Activated CD4-positive, alpha-beta T cell treated with anti-CD3 and anti-CD28 coated beads for 24 hours (primary cell): ENCODE measurements at regions not wholly inside any gene's neighbourhood (a gene's known extent, or its start where the extent isn't known, plus 50 kb on each side); places are given as distances from the start of the nearest gene placed in this dataset.

Source experiments
- DNase-seq, 2 donors: peaks; one replicate each; pipeline ENCODE4 v3.0.0-alpha.2; 2020; ENCODE audit warnings: low read depth in 2 of 2

- no peak for DNase-seq
Measured at GRCh38 chr18:46407486-46408166, 249.4 kb downstream of the LOXHD1 start.

- DNase-seq, result no peak
Measured at GRCh38 chr18:46408334-46408987, 248.6 kb downstream of the LOXHD1 start.

GRCh38 chr18:46411191-46411828, 245.7 kb downstream of the LOXHD1 start:
- DNase-seq, result no peak

GRCh38 chr18:46411867-46412690, 244.9 kb downstream of the LOXHD1 start:
- DNase-seq, result no peak

- no peak for DNase-seq
Measured at GRCh38 chr18:46412916-46413315, 244.1 kb downstream of the LOXHD1 start.

GRCh38 chr18:46413684-46414083, 243.3 kb downstream of the LOXHD1 start:
- no peak for DNase-seq

- DNase-seq, result no peak
Measured at GRCh38 chr18:46414863-46415262, 242.2 kb downstream of the LOXHD1 start.

GRCh38 chr18:46415532-46416252, 241.3 kb downstream of the LOXHD1 start:
- no peak for DNase-seq

- DNase-seq, result no peak
Measured at GRCh38 chr18:46416706-46417638, 240.0 kb downstream of the LOXHD1 start.

GRCh38 chr18:46418663-46419260, 238.3 kb downstream of the LOXHD1 start:
- DNase-seq, result no peak

GRCh38 chr18:46419391-46420141, 237.5 kb downstream of the LOXHD1 start:
- DNase-seq, result no peak

- no peak for DNase-seq
Measured at GRCh38 chr18:46421973-46422551, 235.0 kb downstream of the LOXHD1 start.

- no peak for DNase-seq
Measured at GRCh38 chr18:46422552-46423055, 234.4 kb downstream of the LOXHD1 start.

GRCh38 chr18:46423226-46423805, 233.7 kb downstream of the LOXHD1 start:
- no peak for DNase-seq

GRCh38 chr18:46424898-46425297, 232.1 kb downstream of the LOXHD1 start:
- no peak for DNase-seq

GRCh38 chr18:46425511-46425910, 231.5 kb downstream of the LOXHD1 start:
- no peak for DNase-seq

GRCh38 chr18:46426021-46426678, 230.9 kb downstream of the LOXHD1 start:
- no peak for DNase-seq

GRCh38 chr18:46426679-46427047, 230.4 kb downstream of the LOXHD1 start:
- DNase-seq, result no peak
